Hematopoietic multipotent progenitor cell treated with erythropoietin and hydrocortisone succinate and interleukin-3 and kit ligand, for 4 days (in vitro differentiated cells): ENCODE measurements at regions not wholly inside any gene's neighbourhood (a gene's known extent, or its start where the extent isn't known, plus 50 kb on each side); places are given as distances from the start of the nearest gene placed in this dataset.
"Not testable (repeated sequence)": the region's sequence is repeated elsewhere in the genome, so short reads cannot be mapped to it uniquely, and the experiment has no call there.

Source experiments
- DNase-seq: peaks from one replicate; pipeline ENCODE4 v3.0.0-alpha.2; 2015

GRCh38 chr15:26259581-26259980 is 396.5 kb upstream of the ATP10A start:
- no peak for DNase-seq

GRCh38 chr15:26244782-26245181 is 381.7 kb upstream of the ATP10A start:
- not testable (repeated sequence) for DNase-seq

GRCh38 chr15:26243382-26243781 is 380.3 kb upstream of the ATP10A start:
- no peak for DNase-seq

- DNase-seq: no peak
These were observed 379.5 kb upstream of the ATP10A start for GRCh38 chr15:26242565-26243071.

GRCh38 chr15:26235864-26236263 is 372.7 kb upstream of the ATP10A start:
- DNase-seq: no peak

- DNase-seq: no peak
These were observed 372.0 kb upstream of the ATP10A start for GRCh38 chr15:26234976-26235767.

GRCh38 chr15:26232691-26233090 is 369.6 kb upstream of the ATP10A start:
- no peak for DNase-seq

GRCh38 chr15:26231096-26231495 is 368.0 kb upstream of the ATP10A start:
- no peak for DNase-seq

GRCh38 chr15:26224266-26224665 is 361.1 kb upstream of the ATP10A start:
- DNase-seq: no peak

GRCh38 chr15:26223720-26224119 is 360.6 kb upstream of the ATP10A start:
- DNase-seq: no peak

GRCh38 chr15:26222781-26223180 is 359.7 kb upstream of the ATP10A start:
- no peak for DNase-seq

- not testable (repeated sequence) for DNase-seq
These were observed 353.9 kb upstream of the ATP10A start for GRCh38 chr15:26217043-26217442.

GRCh38 chr15:26214290-26214689 is 351.2 kb upstream of the ATP10A start:
- no peak for DNase-seq

- no peak for DNase-seq
These were observed 350.3 kb upstream of the ATP10A start for GRCh38 chr15:26213427-26213826.

- DNase-seq: no peak
These were observed 349.0 kb upstream of the ATP10A start for GRCh38 chr15:26212109-26212508.

- DNase-seq: no peak
These were observed 347.9 kb upstream of the ATP10A start for GRCh38 chr15:26210980-26211379.

GRCh38 chr15:26201177-26201858 is 338.2 kb upstream of the ATP10A start:
- no peak for DNase-seq

- DNase-seq: no peak
These were observed 337.3 kb upstream of the ATP10A start for GRCh38 chr15:26200427-26200826.

- DNase-seq: no peak
These were observed 334.6 kb upstream of the ATP10A start for GRCh38 chr15:26197719-26198118.

GRCh38 chr15:26197060-26197459 is 333.9 kb upstream of the ATP10A start:
- DNase-seq: no peak

GRCh38 chr15:26191193-26191592 is 328.1 kb upstream of the ATP10A start:
- no peak for DNase-seq

GRCh38 chr15:26186138-26186537 is 323.0 kb upstream of the ATP10A start:
- not testable (repeated sequence) for DNase-seq

- no peak for DNase-seq
These were observed 319.3 kb upstream of the ATP10A start for GRCh38 chr15:26182441-26182840.

GRCh38 chr15:26179906-26180305 is 316.8 kb upstream of the ATP10A start:
- DNase-seq: peak; percentile 16
